ENCODE measurements at regions not wholly inside any gene's neighbourhood (a gene's known extent, or its start where the extent isn't known, plus 50 kb on each side); places are given as distances from the start of the nearest gene placed in this dataset.

DNA sequence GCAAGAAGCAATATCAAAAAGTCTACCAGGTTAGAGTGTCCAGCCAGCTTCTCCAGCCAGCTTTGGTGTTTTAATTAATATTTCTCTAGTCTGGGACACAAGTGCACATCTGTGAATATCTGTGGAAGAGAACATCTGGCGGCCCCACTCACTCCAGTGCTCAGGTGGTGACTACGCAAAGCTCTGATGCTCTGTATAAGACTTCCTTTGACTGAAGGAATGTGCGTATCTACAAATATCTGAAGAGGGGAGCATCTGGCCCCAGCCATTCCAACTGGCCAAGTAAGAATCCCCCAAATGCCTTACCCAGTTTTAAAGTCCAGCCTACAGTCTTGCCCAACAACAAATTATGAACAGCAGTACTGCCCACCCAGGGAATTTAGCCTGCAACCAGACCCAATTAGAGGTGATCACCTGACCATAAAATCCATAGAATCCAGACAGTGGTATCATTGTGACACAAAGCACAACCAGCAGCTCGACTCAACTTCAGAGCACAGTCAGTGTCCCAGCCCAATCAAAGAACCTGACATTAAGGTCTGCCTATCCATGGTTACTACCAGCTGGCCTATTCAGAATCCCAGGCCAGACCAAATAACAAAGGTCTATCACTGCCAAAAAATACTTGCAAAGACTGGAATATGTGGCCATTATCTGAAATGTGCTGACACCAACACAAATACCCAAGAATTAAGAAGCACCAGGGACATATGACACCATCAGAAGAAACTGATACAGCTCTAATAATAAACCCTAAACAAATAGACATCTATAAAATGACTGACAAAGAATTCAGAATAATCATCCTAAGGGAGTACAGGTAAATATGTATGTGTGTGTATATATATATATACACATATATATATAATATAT, 76.1 kb upstream of the MANEA start:
- no CpG with 5 or more reads among the region's 4 CpGs for WGBS (ENCODE audit: extremely low coverage, insufficient read length, low lambda C conversion rate)
- Histone ChIP-seq H2BK5ac (ENCODE audit: insufficient read length, low read length) (no peak overlapping the region), H3K9ac (ENCODE audit: extremely low read depth, insufficient read length, low read length) (no peak overlapping the region)

More for the DNA sequence above, 76.1 kb upstream of the MANEA start:
- Histone ChIP-seq H3K23ac (ENCODE audit: insufficient read length, low read depth, low read length) (no peak overlapping the region), H3K4me1 (ENCODE audit: insufficient read depth, low read length) (no peaks in the 10 kb centered on the region), H3K4me2 (ENCODE audit: insufficient read depth, insufficient read length, low read length) (no peak overlapping the region), H2BK120ac (ENCODE audit: low read depth, low read length, poor library complexity, severe bottlenecking) (no peak overlapping the region), H2BK12ac (ENCODE audit: insufficient read length, low read depth, low read length) (no peak overlapping the region), H2BK15ac (ENCODE audit: low read depth, low read length) (no peak overlapping the region), H3K23me2 (ENCODE audit: insufficient read length, low read depth, low read length, poor library complexity, severe bottlenecking) (no peaks in the 10 kb centered on the region), H4K8ac (replicated peaks; ENCODE audit: insufficient read length, low read depth, low read length) (no peak overlapping the region), H3K27me3 (ENCODE audit: insufficient read depth, low read length) (no peaks in the 10 kb centered on the region), H4K20me1 (ENCODE audit: control insufficient read depth, insufficient read depth, insufficient read length) (no peaks in the 10 kb centered on the region), H3K18ac (ENCODE audit: insufficient read length, low read depth, low read length) (no peak overlapping the region), H3T11ph (ENCODE audit: low read length) (no peak overlapping the region), H3K79me2 (ENCODE audit: insufficient read depth, low read length) (no peaks in the 10 kb centered on the region), H2BK20ac (ENCODE audit: low read depth, low read length, poor library complexity, severe bottlenecking) (no peak overlapping the region), H3K14ac (ENCODE audit: insufficient read depth, low read length) (no peak overlapping the region), H4K91ac (ENCODE audit: insufficient read length, low read depth, low read length) (no peak overlapping the region), H3K4ac (ENCODE audit: low read depth, low read length) (no peak overlapping the region), H3K9me3 (ENCODE audit: control insufficient read depth, low read depth, low read length) (no peaks in the 10 kb centered on the region), H3K79me1 (ENCODE audit: insufficient read depth, low read depth, low read length, poor library complexity, severe bottlenecking) (no peaks in the 10 kb centered on the region), H2AFZ (ENCODE audit: low read length) (no peak overlapping the region), H3K27ac (ENCODE audit: insufficient read length, low read depth, low read length) (no peak overlapping the region), H4K5ac (ENCODE audit: insufficient read length, low read depth, low read length) (no peak overlapping the region), H2AK5ac (ENCODE audit: insufficient read length, low read length) (no peak overlapping the region), H3K56ac (ENCODE audit: insufficient read length, low read depth, low read length) (no peak overlapping the region)
- TF ChIP-seq, protein P1, sequence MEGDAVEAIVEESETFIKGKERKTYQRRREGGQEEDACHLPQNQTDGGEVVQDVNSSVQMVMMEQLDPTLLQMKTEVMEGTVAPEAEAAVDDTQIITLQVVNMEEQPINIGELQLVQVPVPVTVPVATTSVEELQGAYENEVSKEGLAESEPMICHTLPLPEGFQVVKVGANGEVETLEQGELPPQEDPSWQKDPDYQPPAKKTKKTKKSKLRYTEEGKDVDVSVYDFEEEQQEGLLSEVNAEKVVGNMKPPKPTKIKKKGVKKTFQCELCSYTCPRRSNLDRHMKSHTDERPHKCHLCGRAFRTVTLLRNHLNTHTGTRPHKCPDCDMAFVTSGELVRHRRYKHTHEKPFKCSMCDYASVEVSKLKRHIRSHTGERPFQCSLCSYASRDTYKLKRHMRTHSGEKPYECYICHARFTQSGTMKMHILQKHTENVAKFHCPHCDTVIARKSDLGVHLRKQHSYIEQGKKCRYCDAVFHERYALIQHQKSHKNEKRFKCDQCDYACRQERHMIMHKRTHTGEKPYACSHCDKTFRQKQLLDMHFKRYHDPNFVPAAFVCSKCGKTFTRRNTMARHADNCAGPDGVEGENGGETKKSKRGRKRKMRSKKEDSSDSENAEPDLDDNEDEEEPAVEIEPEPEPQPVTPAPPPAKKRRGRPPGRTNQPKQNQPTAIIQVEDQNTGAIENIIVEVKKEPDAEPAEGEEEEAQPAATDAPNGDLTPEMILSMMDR (conservative IDR thresholded peaks at IDR 0.05): no peak
- Mint-ChIP-seq H3K27ac (no peak overlapping the region), H3K4me3 (no peak overlapping the region), H3K9me3 (peaks cover 16 to 26% of the 10 kb centered on the region in 2 experiments), H3K27me3 (ENCODE audit: low read depth) (no peaks in the 10 kb centered on the region), H3K4me1 (no peaks in the 10 kb centered on the region), H3K36me3 (ENCODE audit: insufficient read depth in 1 of 3, low read depth in 3 of 3) (peaks cover 5 to 18% (median 8%) of the 10 kb centered on the region in 3 experiments; a peak in 5 of 7 replicates)
- DNase-seq: no peak

All from H9 (cell line).